ENCODE measurements at regions not wholly inside any gene's neighbourhood (a gene's known extent, or its start where the extent isn't known, plus 50 kb on each side); places are given as distances from the start of the nearest gene placed in this dataset.

DNA sequence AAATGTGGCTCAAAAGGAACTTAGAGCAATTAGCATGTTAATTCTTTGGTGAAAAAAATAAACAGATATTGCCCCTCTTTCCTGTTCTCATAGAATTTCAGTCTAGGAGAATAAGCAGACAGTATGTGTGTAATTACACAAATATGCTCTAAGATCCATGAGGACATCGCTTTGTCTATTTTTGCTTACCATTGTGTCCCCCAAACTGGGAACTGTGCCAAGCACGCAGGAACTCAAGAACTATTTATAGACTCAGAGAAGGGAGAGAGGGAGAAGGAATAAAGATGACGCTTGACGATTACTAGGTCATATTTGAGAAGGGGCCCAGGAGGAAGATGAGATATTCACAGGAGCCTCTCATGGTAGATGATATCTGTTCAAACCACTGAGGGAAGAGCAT, 692.6 kb downstream of the RAB28 start:
- TF ChIP-seq, protein P1, sequence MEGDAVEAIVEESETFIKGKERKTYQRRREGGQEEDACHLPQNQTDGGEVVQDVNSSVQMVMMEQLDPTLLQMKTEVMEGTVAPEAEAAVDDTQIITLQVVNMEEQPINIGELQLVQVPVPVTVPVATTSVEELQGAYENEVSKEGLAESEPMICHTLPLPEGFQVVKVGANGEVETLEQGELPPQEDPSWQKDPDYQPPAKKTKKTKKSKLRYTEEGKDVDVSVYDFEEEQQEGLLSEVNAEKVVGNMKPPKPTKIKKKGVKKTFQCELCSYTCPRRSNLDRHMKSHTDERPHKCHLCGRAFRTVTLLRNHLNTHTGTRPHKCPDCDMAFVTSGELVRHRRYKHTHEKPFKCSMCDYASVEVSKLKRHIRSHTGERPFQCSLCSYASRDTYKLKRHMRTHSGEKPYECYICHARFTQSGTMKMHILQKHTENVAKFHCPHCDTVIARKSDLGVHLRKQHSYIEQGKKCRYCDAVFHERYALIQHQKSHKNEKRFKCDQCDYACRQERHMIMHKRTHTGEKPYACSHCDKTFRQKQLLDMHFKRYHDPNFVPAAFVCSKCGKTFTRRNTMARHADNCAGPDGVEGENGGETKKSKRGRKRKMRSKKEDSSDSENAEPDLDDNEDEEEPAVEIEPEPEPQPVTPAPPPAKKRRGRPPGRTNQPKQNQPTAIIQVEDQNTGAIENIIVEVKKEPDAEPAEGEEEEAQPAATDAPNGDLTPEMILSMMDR (IDR thresholded peaks at IDR 0.05) = no peak
- TF ChIP-seq EZH2 (IDR thresholded peaks at IDR 0.05; ENCODE audit: borderline replicate concordance, insufficient read depth, low read depth, low read length, poor library complexity, severe bottlenecking) = no peak

Data from B cell (primary cell).